Gastrocnemius medialis (tissue), 4 donors: ENCODE measurements at regions not wholly inside any gene's neighbourhood (a gene's known extent, or its start where the extent isn't known, plus 50 kb on each side); places are given as distances from the start of the nearest gene placed in this dataset.

Source experiments
- ATAC-seq, 2 donors: fragments of 150-250 bp; one replicate each; pipeline ENCODE4 v1.9.1; 2016
- DNase-seq, 2 donors: peaks; one replicate each; pipeline ENCODE4 v3.0.0-alpha.2; 2019
- H3K27ac ChIP-seq, 4 donors: fragments of 200-600 bp; sonication (generic); 1 replicate in 1 of 4; 2 replicates in 3 of 4; pipeline ENCODE4 v1.5.1; 2016 to 2018; ENCODE audit warnings: mild to moderate bottlenecking in 2 of 4, moderate library complexity in 1 of 4
- H3K27me3 ChIP-seq, 3 donors: fragments of 200-600 bp; sonication (generic) in 2 of 3; 1 replicate in 1 of 3; 2 replicates in 2 of 3; pipeline versions ENCODE4 v1.5.1 to v1.6.0; 2016 to 2019; ENCODE audit warnings: mild to moderate bottlenecking in 1 of 3, moderate library complexity in 1 of 3
- H3K36me3 ChIP-seq, 2 donors: fragments of 200-600 bp; sonication (generic) in 1 of 2; one replicate each; pipeline ENCODE4 v1.5.1; 2017 to 2018
- H3K4me1 ChIP-seq, 2 donors: fragments of 200-600 bp; sonication (generic) in 1 of 2; one replicate each; pipeline ENCODE4 v1.5.1; 2016 to 2017; ENCODE audit warnings: mild to moderate bottlenecking in 2 of 2
- H3K4me3 ChIP-seq, 4 donors: fragments of 200-600 bp; sonication (generic) in 3 of 4; 1 replicate in 1 of 4; 2 replicates in 3 of 4; pipeline ENCODE4 v1.5.1; 2016 to 2019; ENCODE audit warnings: mild to moderate bottlenecking in 2 of 4
- H3K9me3 ChIP-seq, 3 donors: fragments of 200-600 bp; sonication (generic) in 2 of 3; 1 replicate in 1 of 3; 2 replicates in 2 of 3; pipeline ENCODE4 v1.5.1; 2016 to 2019
- CTCF ChIP-seq, 5 experiments: fragments of 450-650 bp in 3 of 5; fragments of 200-600 bp in 2 of 5; sonication (generic) in 2 of 5; IDR thresholded peaks in 4 of 5; conservative IDR thresholded peaks in 1 of 5; 1 replicate in 4 of 5; 2 replicates in 1 of 5; pipeline ENCODE4 v1.5.1; 2016 to 2019; ENCODE audit warnings: antibody characterized with exemption in 5 of 5, mild to moderate bottlenecking in 3 of 5, moderate library complexity in 3 of 5
- POLR2A ChIP-seq, 2 donors: fragments of 450-650 bp; IDR thresholded peaks; one replicate each; pipeline ENCODE4 v1.6.1; 2017; ENCODE audit warnings: antibody characterized with exemption in 2 of 2, mild to moderate bottlenecking in 2 of 2, moderate library complexity in 2 of 2
- in situ Hi-C, 4 donors: fragments of 200-750 bp; cut with MboI; loops; one replicate each; pipeline versions ENCODE4 v1.15.0 to v1.8.0; 2017; ENCODE audit warnings: low sequenced_read_pairs in 4 of 4
- intact Hi-C: fragments of 100-400 bp; cut with DNase I; formaldehyde crosslinking; loops from one replicate; pipeline ENCODE4 v1.15.1; 2023; ENCODE audit warnings: low total_unique reads

GRCh38 chr6:92072387-92072786, 1347.0 kb downstream of the EPHA7 start:
- Histone ChIP-seq H3K27me3 (no peaks in the 10 kb centered on the region), H3K9me3 (no peaks in the 10 kb centered on the region), H3K4me1 (peaks cover 0 to 5% of the 10 kb centered on the region in 2 donors), H3K27ac (no peak overlapping the region), H3K4me3 (no peak overlapping the region), H3K36me3 (no peaks in the 10 kb centered on the region)
- intact Hi-C loops (no loop called here), in situ Hi-C loops (no loop called here)
- no peak for DNase-seq
- no peak for TF ChIP-seq POLR2A (IDR thresholded peaks at IDR 0.05)
- no peak for ATAC-seq

GRCh38 chr6:92069781-92070180, 1349.6 kb downstream of the EPHA7 start:
- H3K4me3 ChIP-seq: no peak overlapping the region
- no peak for ATAC-seq
- H3K27ac ChIP-seq: no peak overlapping the region
- H3K36me3 ChIP-seq: no peaks in the 10 kb centered on the region
- in situ Hi-C loops: no loop called here
- TF ChIP-seq CTCF (IDR thresholded peaks at IDR 0.05 in 4 of 5, conservative IDR thresholded peaks at IDR 0.05 in 1 of 5) (no peak), POLR2A (IDR thresholded peaks at IDR 0.05) (no peak)
- H3K27me3 ChIP-seq: no peaks in the 10 kb centered on the region
- peaks cover 0 to 5% of the 10 kb centered on the region in 2 donors for H3K4me1 ChIP-seq
- intact Hi-C loops: no loop called here
- DNase-seq: no peak
- no peaks in the 10 kb centered on the region for H3K9me3 ChIP-seq

DNA sequence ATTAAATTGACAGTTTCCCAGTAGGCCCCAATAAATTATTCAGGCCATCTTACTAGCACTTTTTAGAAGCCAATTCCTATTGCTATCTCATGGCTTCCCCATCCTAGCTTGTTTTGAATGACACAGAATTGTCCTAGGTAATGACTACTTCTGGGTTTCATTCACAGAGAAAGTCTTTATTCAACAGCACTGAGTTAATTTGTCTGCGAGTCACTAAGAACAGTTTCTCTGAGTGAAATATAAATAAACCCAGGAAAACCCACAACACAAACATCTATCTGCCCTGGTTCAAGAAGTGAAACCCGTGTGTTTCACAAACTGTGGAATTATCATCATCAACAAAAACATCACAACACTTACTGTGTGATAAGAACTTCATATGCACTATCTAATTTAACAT, 1366.8 kb downstream of the EPHA7 start:
- H3K4me3 ChIP-seq: no peak overlapping the region
- TF ChIP-seq POLR2A (IDR thresholded peaks at IDR 0.05) (no peak), CTCF (IDR thresholded peaks at IDR 0.05 in 4 of 5, conservative IDR thresholded peaks at IDR 0.05 in 1 of 5) (no peak)
- no peaks in the 10 kb centered on the region for H3K36me3 ChIP-seq
- ATAC-seq (no peak), DNase-seq (no peak)
- no peaks in the 10 kb centered on the region for H3K27me3 ChIP-seq
- in situ Hi-C loops (no loop called here), intact Hi-C loops (no loop called here)
- no peak overlapping the region for H3K27ac ChIP-seq
- H3K4me1 ChIP-seq: no peaks in the 10 kb centered on the region
- no peaks in the 10 kb centered on the region for H3K9me3 ChIP-seq

GRCh38 chr6:92050216-92050615, 1369.1 kb downstream of the EPHA7 start:
- intact Hi-C loops (no loop called here), in situ Hi-C loops (no loop called here)
- Histone ChIP-seq H3K4me3 (no peak overlapping the region), H3K27ac (no peak overlapping the region), H3K27me3 (no peaks in the 10 kb centered on the region), H3K36me3 (no peaks in the 10 kb centered on the region), H3K4me1 (no peaks in the 10 kb centered on the region), H3K9me3 (no peaks in the 10 kb centered on the region)
- DNase-seq (no peak), ATAC-seq (no peak)
- TF ChIP-seq CTCF (IDR thresholded peaks at IDR 0.05 in 4 of 5, conservative IDR thresholded peaks at IDR 0.05 in 1 of 5): no peak
- TF ChIP-seq POLR2A (IDR thresholded peaks at IDR 0.05): no peak

DNA sequence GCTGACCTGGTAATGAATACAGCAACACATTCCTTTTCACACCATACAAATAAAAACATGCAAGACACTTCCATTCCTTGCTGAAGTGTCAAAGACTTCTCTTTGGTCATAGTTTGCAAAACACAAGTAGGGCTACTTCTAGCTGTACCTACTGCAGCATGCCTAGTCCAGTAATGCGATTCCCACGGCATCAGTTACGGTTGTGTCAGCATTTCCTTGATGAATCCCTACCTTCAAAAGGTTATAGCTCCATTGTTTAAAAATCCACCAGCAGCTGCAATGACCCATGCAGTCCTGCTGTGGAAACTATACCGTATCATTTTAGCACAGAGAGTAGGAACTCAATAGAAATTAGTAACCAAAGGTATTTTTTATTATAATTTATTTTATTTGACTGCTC, 1371.5 kb downstream of the EPHA7 start:
- no peak overlapping the region for H3K4me3 ChIP-seq
- in situ Hi-C loops: no loop called here
- no peak overlapping the region for H3K27ac ChIP-seq
- ATAC-seq (no peak), DNase-seq (no peak)
- H3K9me3 ChIP-seq: no peaks in the 10 kb centered on the region
- no peaks in the 10 kb centered on the region for H3K4me1 ChIP-seq
- intact Hi-C loops: no loop called here
- no peak for TF ChIP-seq POLR2A (IDR thresholded peaks at IDR 0.05)
- H3K27me3 ChIP-seq: no peaks in the 10 kb centered on the region
- H3K36me3 ChIP-seq: no peaks in the 10 kb centered on the region

GRCh38 chr6:92047152-92047850, 1372.1 kb downstream of the EPHA7 start:
- DNase-seq (no peak), ATAC-seq (no peak)
- H3K9me3 ChIP-seq: no peaks in the 10 kb centered on the region
- H3K36me3 ChIP-seq: no peaks in the 10 kb centered on the region
- H3K27ac ChIP-seq: no peak overlapping the region
- H3K4me3 ChIP-seq: no peak overlapping the region
- TF ChIP-seq CTCF (IDR thresholded peaks at IDR 0.05 in 4 of 5, conservative IDR thresholded peaks at IDR 0.05 in 1 of 5) (no peak), POLR2A (IDR thresholded peaks at IDR 0.05) (no peak)
- no peaks in the 10 kb centered on the region for H3K4me1 ChIP-seq
- in situ Hi-C loops: no loop called here
- no peaks in the 10 kb centered on the region for H3K27me3 ChIP-seq
- intact Hi-C loops: no loop called here
